K562 (cell line): ENCODE measurements at regions not wholly inside any gene's neighbourhood (a gene's known extent, or its start where the extent isn't known, plus 50 kb on each side); places are given as distances from the start of the nearest gene placed in this dataset.

Experiments
- ATF1 ChIP-seq, 2 experiments: fragments of 450-650 bp in 1 of 2; IDR thresholded peaks; 2 replicates each; pipeline ENCODE4 v1.6.1; 2016; ENCODE audit warnings: missing compliant biosample characterization in 1 of 2, missing genetic modification characterization in 1 of 2
- ATF7 ChIP-seq: fragments of 450-650 bp; IDR thresholded peaks from 2 replicates; pipeline ENCODE4 v1.7.1; 2014; ENCODE audit warnings: mild to moderate bottlenecking, moderate library complexity
- CCAR2 ChIP-seq: fragments of 200-400 bp; formaldehyde crosslinking; IDR thresholded peaks from 2 replicates; pipeline ENCODE4 v1.6.1; 2017; ENCODE audit warnings: mild to moderate bottlenecking, low read depth, low read length
- GABPA ChIP-seq: fragments of 200-800 bp; sonication (Bioruptor generic); conservative IDR thresholded peaks from 2 replicates; pipeline ENCODE4 v1.6.1; 2016; ENCODE audit warnings: low read depth, missing genetic modification characterization, missing compliant biosample characterization
- HNRNPLL ChIP-seq: fragments of 200-400 bp; formaldehyde crosslinking; IDR thresholded peaks from 2 replicates; pipeline ENCODE4 v1.6.1; 2017; ENCODE audit warnings: low read length, low read depth, mild to moderate bottlenecking; ENCODE audit not compliant: poor library complexity, severe bottlenecking
- MAFF ChIP-seq: IDR thresholded peaks from 2 replicates; pipeline ENCODE4 v1.6.1; 2012; ENCODE audit warnings: low read length, improper control_type of control experiment
- MAFK ChIP-seq: IDR thresholded peaks from 2 replicates; pipeline ENCODE4 v1.6.1; 2011; ENCODE audit warnings: low read length, improper control_type of control experiment
- MCM5 ChIP-seq: fragments of 450-650 bp; IDR thresholded peaks from 2 replicates; pipeline ENCODE4 v1.6.1; 2016; ENCODE audit warnings: low read depth
- RBM34 ChIP-seq: fragments of 200-400 bp; formaldehyde crosslinking; IDR thresholded peaks from 2 replicates; pipeline ENCODE4 v1.6.1; 2018; ENCODE audit warnings: low read length, borderline replicate concordance; ENCODE audit not compliant: insufficient read depth
- SMC3 ChIP-seq: conservative IDR thresholded peaks from 2 replicates; pipeline ENCODE4 v1.6.1; 2011; ENCODE audit warnings: low read depth, low read length, improper control_type of control experiment; ENCODE audit not compliant: insufficient read depth
- TARDBP ChIP-seq: fragments of 450-650 bp; IDR thresholded peaks from 2 replicates; pipeline ENCODE4 v1.6.1; 2016
- ZBTB17 ChIP-seq: fragments of 450-650 bp; formaldehyde crosslinking; IDR thresholded peaks from 2 replicates; pipeline ENCODE4 v1.4.0; 2020; ENCODE audit warnings: mild to moderate bottlenecking
- ZNF23 ChIP-seq: fragments of 250-450 bp; sonication (Bioruptor Pico); IDR thresholded peaks from 2 replicates; pipeline ENCODE4 v1.4.0; 2020; ENCODE audit warnings: mild to moderate bottlenecking
- ZNF655 ChIP-seq: fragments of 250-450 bp; sonication (Bioruptor Pico); IDR thresholded peaks from 2 replicates; pipeline ENCODE4 v1.5.0; 2021

GRCh38 chr2:176554101-176555048 is 285.1 kb downstream of the MTX2 start (continued):
- TF ChIP-seq ZNF655 = no peak
- TF ChIP-seq ZNF23 (CRISPR knock-in tag) = no peak
- no peak for TF ChIP-seq MCM5
- peak; percentile 22; the same call in 1 of the 2 replicates for TF ChIP-seq ATF7
- TF ChIP-seq GABPA = no peak
- TF ChIP-seq SMC3 = peak; percentile 33; the same call in 1 of the 2 replicates
- no peak for TF ChIP-seq TARDBP
- TF ChIP-seq MAFK = no peak
- no peak for TF ChIP-seq MAFF
- 0 out of 2 replicates have a peak, but pooled peaks have one; percentile 26 for TF ChIP-seq ZBTB17
- TF ChIP-seq ATF1 (CRISPR knock-in tag; IDR thresholded peaks at IDR 0.05) = no peak
- TF ChIP-seq ATF1 (tag; IDR thresholded peaks at IDR 0.05) = 0 out of 2 replicates have a peak, but pooled peaks have one; percentile 24
- TF ChIP-seq RBM34 = no peak
- no peak for TF ChIP-seq HNRNPLL
- no peak for TF ChIP-seq CCAR2
